Fibroblast of mammary gland (primary cell): ENCODE measurements at regions not wholly inside any gene's neighbourhood (a gene's known extent, or its start where the extent isn't known, plus 50 kb on each side); places are given as distances from the start of the nearest gene placed in this dataset.

Source experiments
- DNase-seq: peaks from one replicate; pipeline ENCODE4 v3.0.0-alpha.2; 2010; ENCODE audit warnings: low read depth
- H3K4me3 ChIP-seq: 2 replicates; pipeline ENCODE4 v1.5.1; 2011; ENCODE audit warnings: low read depth, mild to moderate bottlenecking, low read length, moderate library complexity; ENCODE audit not compliant: control insufficient read depth
- CTCF ChIP-seq: conservative IDR thresholded peaks from 2 replicates; pipeline ENCODE4 v1.5.1; 2011; ENCODE audit warnings: low read depth, low read length, inconsistent platforms; ENCODE audit not compliant: control insufficient read depth, insufficient read depth

- DNase-seq, result no peak
- TF ChIP-seq CTCF, result no peak
- H3K4me3 ChIP-seq, result no peak overlapping the region
Measured at GRCh38 chr2:155689791-155690190, 642.7 kb downstream of the NR4A2 start.

- no peak for DNase-seq
- no peak overlapping the region for H3K4me3 ChIP-seq
- no peak for TF ChIP-seq CTCF
Measured at GRCh38 chr2:155687181-155687580, 645.3 kb downstream of the NR4A2 start.

- H3K4me3 ChIP-seq, result no peak overlapping the region
- TF ChIP-seq CTCF, result no peak
- no peak for DNase-seq
Measured at GRCh38 chr2:155679647-155680046, 652.9 kb downstream of the NR4A2 start.

- DNase-seq, result no peak
- TF ChIP-seq CTCF, result no peak
- no peak overlapping the region for H3K4me3 ChIP-seq
Measured at GRCh38 chr2:155675920-155676319, 656.6 kb downstream of the NR4A2 start.

- DNase-seq, result no peak
- no peak for TF ChIP-seq CTCF
Measured at GRCh38 chr2:155665704-155666103, 666.8 kb downstream of the NR4A2 start.

GRCh38 chr2:155663265-155663664 is 669.3 kb downstream of the NR4A2 start:
- no peak for TF ChIP-seq CTCF
- DNase-seq, result peak; percentile 2
- H3K4me3 ChIP-seq, result no peak overlapping the region

More at GRCh38 chr2:155665704-155666103, 666.8 kb downstream of the NR4A2 start:
- H3K4me3 ChIP-seq, result no peak overlapping the region

- no peak for TF ChIP-seq CTCF
- no peak overlapping the region for H3K4me3 ChIP-seq
- no peak for DNase-seq
Measured at GRCh38 chr2:155662224-155662623, 670.3 kb downstream of the NR4A2 start.
